Stimulated activated effector memory CD8-positive, alpha-beta T cell treated with anti-CD3 and anti-CD28 coated beads, Interleukin-12 subunit alpha, Interleukin-12 subunit beta, amount 100 ng/mL, for 72 hours (primary cell): ENCODE measurements at regions not wholly inside any gene's neighbourhood (a gene's known extent, or its start where the extent isn't known, plus 50 kb on each side); places are given as distances from the start of the nearest gene placed in this dataset.
"Not testable (repeated sequence)": the region's sequence is repeated elsewhere in the genome, so short reads cannot be mapped to it uniquely, and the experiment has no call there.

ENCODE experiments used
- ATAC-seq: fragments of 150-1000 bp; cut with Tn5 transposase; 2 replicates; pipeline ENCODE4 v1.10.0; 2021
- DNase-seq, 2 donors: peaks; one replicate each; pipeline ENCODE4 v3.0.0; 2021 to 2022; ENCODE audit warnings: low spot score in 2 of 2
- H3K27ac Mint-ChIP-seq: one replicate; pipeline ENCODE4 v1.8.0; 2022; ENCODE audit warnings: mild to moderate bottlenecking, mixed read lengths
- H3K36me3 Mint-ChIP-seq: one replicate; pipeline ENCODE4 v1.8.0; 2022; ENCODE audit warnings: mild to moderate bottlenecking, mixed read lengths
- H3K4me1 Mint-ChIP-seq: one replicate; pipeline ENCODE4 v1.8.0; 2022; ENCODE audit warnings: mixed read lengths
- H3K4me3 Mint-ChIP-seq: one replicate; pipeline ENCODE4 v1.8.0; 2022; ENCODE audit warnings: mild to moderate bottlenecking, mixed read lengths
- H3K9me3 Mint-ChIP-seq: one replicate; pipeline ENCODE4 v1.8.0; 2022; ENCODE audit warnings: mixed read lengths

DNA sequence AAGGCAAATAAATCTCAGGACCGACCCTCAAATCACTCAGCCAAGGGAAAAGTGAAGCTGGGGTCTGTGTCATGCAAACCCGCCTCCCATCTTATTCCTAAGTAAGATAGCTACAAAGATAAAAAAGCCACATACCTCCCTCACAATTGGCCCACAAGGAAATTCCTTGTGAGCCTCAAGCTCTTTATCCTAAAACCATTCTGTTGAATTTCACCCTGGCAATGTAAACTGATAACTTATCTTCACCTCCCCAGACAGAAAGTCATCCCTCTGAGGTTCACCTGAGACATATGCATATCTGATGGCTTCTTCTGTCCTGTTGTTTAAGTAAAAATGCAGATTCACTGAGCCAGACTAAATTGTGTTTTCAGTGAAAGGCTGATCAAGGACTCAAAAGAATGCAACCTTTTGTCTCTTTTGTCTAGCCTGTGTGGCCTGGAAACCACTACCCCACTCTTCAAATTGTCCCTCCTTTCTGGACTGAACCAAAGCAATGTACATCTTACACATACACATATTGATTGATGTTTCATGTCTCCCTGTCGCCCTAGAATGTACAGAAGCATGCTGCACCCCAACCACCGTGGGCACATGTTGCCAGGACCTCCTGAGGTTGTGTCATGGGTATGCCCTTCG lies 91.3 kb downstream of the MFAP3L start:
- ATAC-seq (no peak), DNase-seq (no peak)
- no peak overlapping the region for H3K4me3 Mint-ChIP-seq
- no peak overlapping the region for H3K27ac Mint-ChIP-seq
- no peaks in the 10 kb centered on the region for H3K36me3 Mint-ChIP-seq
- no peaks in the 10 kb centered on the region for H3K4me1 Mint-ChIP-seq
- no peaks in the 10 kb centered on the region for H3K9me3 Mint-ChIP-seq

DNA sequence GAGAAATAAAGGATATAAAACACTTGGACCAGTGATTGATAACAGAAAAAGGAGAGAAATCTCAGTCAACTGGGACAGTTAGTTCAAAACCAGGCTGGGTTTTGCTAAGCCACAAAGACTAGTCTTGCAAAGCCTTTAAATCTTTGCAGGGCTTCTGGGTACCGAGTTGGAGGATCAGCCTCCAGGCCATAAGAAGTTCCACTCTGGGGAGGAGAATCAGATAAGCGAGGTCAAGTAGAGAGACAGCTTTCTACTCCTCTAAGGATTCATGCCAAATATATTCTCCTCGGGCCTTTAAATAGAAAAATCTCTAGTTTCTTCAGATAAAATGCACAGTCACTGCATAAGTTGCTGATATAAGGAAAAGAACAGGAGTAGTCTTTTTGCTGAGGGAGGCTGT lies 92.7 kb downstream of the MFAP3L start:
- no peak for ATAC-seq
- no peak overlapping the region for H3K4me3 Mint-ChIP-seq

DNA sequence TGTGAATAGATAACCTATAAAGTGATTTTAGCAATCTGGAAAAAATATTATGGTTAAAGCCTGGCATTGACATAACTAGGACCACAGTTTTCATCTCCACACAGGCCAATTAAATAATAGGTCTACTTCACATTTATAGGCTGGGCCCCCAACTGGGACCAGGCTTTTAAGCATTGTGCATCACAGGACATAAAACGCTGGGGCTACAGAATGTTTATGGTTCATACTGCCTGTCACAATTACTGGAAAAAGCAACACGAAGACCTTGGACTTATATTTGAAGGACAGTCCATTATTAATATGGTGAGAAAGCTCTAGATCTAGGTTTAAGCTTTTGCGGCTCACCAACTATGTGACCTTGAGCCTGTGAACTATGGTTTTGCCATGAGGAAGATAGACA lies 94.2 kb downstream of the MFAP3L start:
- H3K27ac Mint-ChIP-seq = no peak overlapping the region
- no peaks in the 10 kb centered on the region for H3K36me3 Mint-ChIP-seq
- no peak for ATAC-seq
- no peak for DNase-seq
- no peaks in the 10 kb centered on the region for H3K9me3 Mint-ChIP-seq
- H3K4me3 Mint-ChIP-seq = no peak overlapping the region
- no peaks in the 10 kb centered on the region for H3K4me1 Mint-ChIP-seq

More for the DNA sequence above, 92.7 kb downstream of the MFAP3L start:
- DNase-seq = no peak
- H3K4me1 Mint-ChIP-seq = no peaks in the 10 kb centered on the region
- no peaks in the 10 kb centered on the region for H3K36me3 Mint-ChIP-seq
- no peaks in the 10 kb centered on the region for H3K9me3 Mint-ChIP-seq
- H3K27ac Mint-ChIP-seq = no peak overlapping the region

DNA sequence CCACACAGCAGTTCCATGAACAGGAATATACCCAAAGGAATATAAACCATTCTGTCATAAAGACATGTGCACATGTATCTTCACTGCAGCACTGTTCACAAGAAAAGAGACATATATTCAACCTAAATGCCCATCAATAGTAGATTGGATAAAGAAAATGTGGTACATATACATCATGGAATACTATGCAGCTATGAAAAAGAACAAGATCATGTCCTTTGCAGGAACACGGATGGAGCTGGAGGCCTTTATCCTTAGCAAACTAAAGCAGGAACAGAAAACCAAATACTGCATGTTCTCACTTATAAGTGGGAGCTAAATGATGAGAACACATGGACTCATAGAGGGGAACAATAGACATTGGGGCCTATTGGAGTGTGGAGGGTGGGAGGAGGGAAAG lies 95.4 kb downstream of the MFAP3L start:
- not testable (repeated sequence) for DNase-seq, H3K27ac Mint-ChIP-seq, H3K36me3 Mint-ChIP-seq

DNA sequence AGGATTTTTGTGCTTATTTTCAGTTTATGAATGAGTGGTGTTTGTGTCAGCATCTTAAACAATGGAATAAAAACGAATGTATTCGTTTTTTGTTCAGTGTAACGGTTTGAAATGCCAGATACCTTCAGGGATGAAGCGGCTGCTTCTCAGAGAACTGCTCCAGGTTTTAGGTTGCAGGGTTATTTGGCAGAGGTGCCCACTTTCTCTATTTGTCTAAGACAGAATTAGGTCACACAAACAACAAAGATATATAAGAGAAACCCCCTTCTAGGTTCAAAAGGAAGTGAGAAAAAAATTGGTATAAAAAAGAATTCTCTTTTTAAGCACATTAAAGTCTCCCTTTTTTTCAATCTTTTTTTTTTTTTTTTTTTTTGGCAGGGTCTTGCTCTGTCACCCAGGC lies 98.9 kb downstream of the MFAP3L start:
- Mint-ChIP-seq H3K27ac (no peak overlapping the region), H3K4me1 (no peaks in the 10 kb centered on the region), H3K36me3 (no peaks in the 10 kb centered on the region), H3K9me3 (no peaks in the 10 kb centered on the region), H3K4me3 (no peak overlapping the region)
- no peak for ATAC-seq
- DNase-seq = no peak

More for the DNA sequence above, 95.4 kb downstream of the MFAP3L start:
- not testable (repeated sequence) for H3K4me3 Mint-ChIP-seq, H3K4me1 Mint-ChIP-seq, ATAC-seq, H3K9me3 Mint-ChIP-seq

DNA sequence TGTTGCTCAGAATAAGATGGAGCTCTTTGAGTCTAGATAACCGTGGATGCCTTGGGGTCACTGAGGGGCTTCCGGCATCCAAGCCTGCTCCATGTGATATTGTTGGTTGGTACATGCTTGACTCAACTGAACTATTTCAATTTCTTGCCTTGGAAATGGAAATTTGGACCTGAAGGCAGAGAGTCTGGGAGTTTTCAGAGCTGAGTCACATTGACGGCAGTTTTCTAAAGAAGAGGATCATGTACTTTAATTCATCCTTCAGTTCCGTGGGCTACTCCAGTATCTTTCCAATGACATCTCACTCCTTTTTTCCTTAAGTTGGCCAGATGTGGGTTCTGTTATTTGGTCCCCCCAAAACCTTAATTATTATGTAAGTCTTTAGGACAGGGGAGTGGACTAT lies 100.5 kb downstream of the MFAP3L start:
- Mint-ChIP-seq H3K4me3 (no peak overlapping the region), H3K27ac (no peak overlapping the region), H3K9me3 (no peaks in the 10 kb centered on the region), H3K4me1 (no peaks in the 10 kb centered on the region), H3K36me3 (no peaks in the 10 kb centered on the region)
- DNase-seq (no peak), ATAC-seq (no peak)

DNA sequence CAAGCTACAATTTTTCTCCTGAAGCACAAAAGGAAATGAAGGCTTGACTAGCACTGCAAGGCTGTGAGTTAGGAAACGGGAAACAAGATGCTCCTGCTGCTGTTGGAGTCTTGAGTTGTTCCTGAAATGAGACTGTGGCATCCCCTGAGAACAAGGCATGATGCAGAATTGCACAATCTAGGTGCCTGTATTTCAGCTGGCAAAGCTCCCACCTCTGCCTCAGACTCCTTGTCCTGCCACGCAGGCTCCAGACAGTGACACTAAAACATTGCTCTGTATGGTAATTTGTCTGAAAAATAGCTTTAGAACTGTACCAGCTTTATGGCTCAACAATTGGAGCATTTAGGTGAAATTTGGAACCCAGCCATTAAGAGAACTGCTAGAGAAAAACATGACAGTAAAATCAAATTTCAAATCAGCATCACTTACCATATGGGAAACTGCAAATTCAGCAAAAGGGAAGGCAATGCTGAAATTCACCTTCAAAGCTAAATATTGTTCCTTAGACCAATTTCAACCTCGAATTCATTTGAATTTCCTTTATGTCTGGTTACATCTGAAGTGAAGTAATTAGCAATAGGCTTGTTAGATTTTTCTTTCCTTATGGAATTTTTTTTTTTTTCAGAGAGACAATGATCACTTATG lies 103.4 kb downstream of the MFAP3L start:
- Mint-ChIP-seq H3K27ac (no peak overlapping the region), H3K4me1 (no peaks in the 10 kb centered on the region), H3K36me3 (no peaks in the 10 kb centered on the region), H3K9me3 (no peaks in the 10 kb centered on the region), H3K4me3 (no peak overlapping the region)
- ATAC-seq (no peak), DNase-seq (no peak)

DNA sequence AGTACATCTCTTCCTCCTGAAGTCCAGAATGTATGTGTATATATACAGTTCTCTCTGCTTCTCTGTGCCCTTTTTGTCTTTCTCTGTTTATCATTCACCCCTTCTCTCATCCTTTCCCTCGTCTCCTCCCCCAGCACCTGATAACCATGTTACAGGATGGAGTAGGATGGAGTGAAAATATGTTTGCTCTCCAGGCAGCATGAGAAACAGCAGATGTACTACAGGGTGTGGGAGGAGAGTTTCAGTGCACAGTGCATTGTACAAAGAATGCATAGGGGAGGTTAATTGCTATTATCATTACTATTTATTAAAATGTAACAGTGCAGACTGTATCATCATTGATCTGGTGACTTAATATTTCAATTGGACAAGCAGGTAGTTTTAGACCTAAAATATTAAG lies 104.5 kb downstream of the MFAP3L start:
- Mint-ChIP-seq H3K4me1 (no peaks in the 10 kb centered on the region), H3K4me3 (no peak overlapping the region), H3K27ac (no peak overlapping the region), H3K9me3 (peaks cover 7% of the 10 kb centered on the region), H3K36me3 (no peaks in the 10 kb centered on the region)
- DNase-seq (no peak), ATAC-seq (no peak)

DNA sequence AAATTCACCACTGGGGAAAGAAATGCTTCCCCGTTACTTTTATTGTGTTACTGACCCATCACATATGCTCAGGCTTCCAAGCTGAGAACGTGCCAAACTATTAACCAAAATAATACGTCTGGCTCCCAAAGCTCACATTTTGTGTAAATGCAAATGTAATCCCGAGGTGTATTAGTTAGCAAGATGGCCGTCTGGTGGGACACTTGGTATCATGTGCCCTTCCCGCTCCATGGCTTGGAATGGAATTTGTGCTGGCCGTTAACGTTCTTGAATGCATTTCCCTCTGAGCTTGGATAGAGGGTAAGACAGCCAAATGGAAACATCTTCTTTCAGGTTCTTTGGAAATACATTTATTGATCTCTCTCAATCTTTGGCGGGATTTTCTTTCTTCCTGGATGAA lies 105.0 kb downstream of the MFAP3L start:
- ATAC-seq (no peak), DNase-seq (no peak)
- Mint-ChIP-seq H3K9me3 (peaks cover 9% of the 10 kb centered on the region), H3K4me1 (no peaks in the 10 kb centered on the region), H3K27ac (no peak overlapping the region), H3K36me3 (no peaks in the 10 kb centered on the region), H3K4me3 (no peak overlapping the region)

DNA sequence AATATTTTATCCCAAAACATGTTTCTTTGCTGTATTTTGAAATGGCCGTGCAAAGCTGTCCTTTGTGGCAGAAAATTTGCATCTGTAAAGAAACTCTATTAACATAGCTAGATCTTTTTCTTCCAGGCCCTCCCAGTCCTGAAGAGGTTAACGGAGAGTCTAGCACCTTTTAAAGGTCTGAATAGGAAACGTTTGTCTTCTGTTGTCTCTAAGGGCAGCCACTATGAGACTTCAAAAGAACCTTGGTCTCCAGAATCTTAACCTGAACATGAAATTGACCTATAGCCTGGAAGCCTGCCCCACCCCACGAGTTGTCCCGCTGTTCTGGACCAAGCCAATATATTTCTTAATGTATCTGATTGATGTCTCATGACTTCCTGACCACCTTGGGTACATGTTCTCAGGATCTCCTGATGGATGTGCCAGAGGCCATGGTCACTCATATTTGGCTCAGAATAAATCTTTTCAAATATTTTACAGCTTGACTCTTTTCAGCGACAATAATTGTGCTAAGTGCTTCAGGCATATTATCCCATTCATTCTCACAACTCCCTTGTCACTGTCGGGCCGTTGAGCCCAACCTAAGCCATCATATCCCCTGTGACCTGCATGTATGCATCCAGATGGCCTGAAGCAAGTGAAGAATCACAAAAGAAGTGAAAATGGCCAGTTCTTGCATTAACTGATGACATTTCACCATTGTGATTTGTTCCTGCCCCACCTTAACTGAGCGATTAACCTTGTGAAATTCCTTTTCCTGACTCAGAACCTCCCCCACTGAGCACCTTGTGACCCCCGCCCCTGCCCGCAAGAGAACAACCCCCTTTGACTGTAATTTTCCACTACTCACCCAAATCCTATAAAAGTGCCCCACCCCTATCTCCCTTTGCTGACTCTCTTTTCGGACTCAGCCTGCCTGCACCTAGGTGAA lies 106.7 kb downstream of the MFAP3L start:
- not testable (repeated sequence) for ATAC-seq, H3K27ac Mint-ChIP-seq, H3K4me1 Mint-ChIP-seq, DNase-seq, H3K9me3 Mint-ChIP-seq, H3K4me3 Mint-ChIP-seq, H3K36me3 Mint-ChIP-seq

DNA sequence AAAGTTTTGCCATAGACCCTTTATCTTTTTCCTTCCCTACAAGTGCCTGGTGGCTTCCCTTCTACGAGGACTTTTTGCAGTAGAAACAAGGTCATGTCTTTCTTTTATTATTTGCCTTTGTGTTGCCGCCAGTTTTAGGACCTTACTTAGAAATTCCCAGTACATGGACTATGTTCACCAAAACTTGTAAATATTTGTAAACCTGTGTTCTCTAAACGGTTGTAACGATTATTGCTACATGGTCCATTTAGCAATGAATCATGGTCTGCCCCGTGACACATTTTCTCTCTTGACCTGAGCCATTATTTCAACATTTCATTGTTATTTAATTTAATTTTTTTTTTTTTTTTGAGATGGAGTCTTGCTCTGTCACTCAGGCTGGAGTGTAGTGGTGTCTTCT lies 110.7 kb downstream of the MFAP3L start:
- Mint-ChIP-seq H3K27ac (no peak overlapping the region), H3K4me3 (no peak overlapping the region), H3K4me1 (no peaks in the 10 kb centered on the region), H3K36me3 (no peaks in the 10 kb centered on the region), H3K9me3 (peaks cover 9% of the 10 kb centered on the region)
- ATAC-seq = no peak
- no peak for DNase-seq

DNA sequence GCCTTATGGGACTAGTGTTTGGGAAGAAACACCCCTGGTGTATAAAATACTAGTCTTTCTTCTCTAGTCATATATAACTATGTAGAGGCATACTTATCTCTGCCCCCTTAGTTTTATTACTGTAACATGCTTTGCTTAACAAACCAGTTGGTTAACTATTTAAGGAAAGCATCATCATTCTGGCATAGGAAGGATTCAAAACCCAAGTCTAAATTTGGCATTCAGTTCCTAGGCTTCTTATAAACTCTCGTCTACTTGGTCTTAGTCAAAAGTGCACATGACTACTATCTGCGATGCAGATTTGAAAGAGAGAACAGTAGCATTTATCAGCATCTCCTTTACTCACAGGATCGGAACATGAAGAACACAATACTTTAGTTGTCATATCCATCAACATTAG lies 111.3 kb downstream of the MFAP3L start:
- Mint-ChIP-seq H3K4me1 (no peaks in the 10 kb centered on the region), H3K36me3 (no peaks in the 10 kb centered on the region), H3K27ac (no peak overlapping the region), H3K9me3 (peaks cover 9% of the 10 kb centered on the region), H3K4me3 (no peak overlapping the region)
- ATAC-seq (no peak), DNase-seq (no peak)

DNA sequence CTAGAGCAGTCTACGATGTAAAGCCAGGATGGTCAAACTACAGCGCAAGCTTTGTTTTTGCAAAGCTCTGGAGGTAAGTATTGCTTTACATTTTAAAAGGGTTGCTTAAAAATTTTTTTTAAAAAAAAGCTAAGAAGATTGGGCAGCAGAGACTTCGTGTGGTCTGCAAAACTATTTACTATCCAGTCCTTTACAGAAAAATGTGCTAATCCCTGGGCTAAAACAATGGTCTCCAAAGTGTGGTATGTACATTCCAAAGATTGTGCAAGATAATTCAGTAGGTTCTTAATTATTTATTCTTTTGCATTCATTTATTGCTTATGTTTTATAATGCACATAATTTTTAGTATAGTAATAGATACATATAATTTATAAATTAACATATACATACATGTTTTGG lies 113.2 kb downstream of the MFAP3L start:
- no peak for DNase-seq
- Mint-ChIP-seq H3K4me1 (no peaks in the 10 kb centered on the region), H3K4me3 (no peak overlapping the region), H3K9me3 (peaks cover 9% of the 10 kb centered on the region), H3K36me3 (no peaks in the 10 kb centered on the region), H3K27ac (no peak overlapping the region)
- no peak for ATAC-seq

DNA sequence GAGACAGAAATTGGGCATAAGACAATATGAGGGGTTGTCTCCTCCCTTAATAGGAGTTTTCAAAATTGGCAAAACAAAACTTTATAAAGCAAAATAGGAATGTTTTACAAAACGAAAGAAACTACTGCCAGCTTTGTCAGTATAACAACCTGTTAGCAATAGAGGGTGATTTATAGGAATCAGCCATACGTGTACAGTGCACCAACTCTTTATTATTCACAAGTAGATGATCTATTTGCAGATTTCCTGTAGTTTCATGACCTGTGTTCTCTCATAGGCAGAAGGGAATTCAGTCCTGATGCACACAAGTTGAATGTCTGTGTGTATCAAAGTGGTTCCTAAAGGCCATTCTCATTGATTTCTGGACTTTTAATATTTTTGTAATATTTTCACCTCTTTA lies 116.3 kb downstream of the MFAP3L start:
- no peaks in the 10 kb centered on the region for H3K36me3 Mint-ChIP-seq
- no peaks in the 10 kb centered on the region for H3K4me1 Mint-ChIP-seq
- ATAC-seq = no peak
- H3K9me3 Mint-ChIP-seq = no peaks in the 10 kb centered on the region
- no peak overlapping the region for H3K27ac Mint-ChIP-seq
- H3K4me3 Mint-ChIP-seq = no peak overlapping the region
- DNase-seq = no peak

DNA sequence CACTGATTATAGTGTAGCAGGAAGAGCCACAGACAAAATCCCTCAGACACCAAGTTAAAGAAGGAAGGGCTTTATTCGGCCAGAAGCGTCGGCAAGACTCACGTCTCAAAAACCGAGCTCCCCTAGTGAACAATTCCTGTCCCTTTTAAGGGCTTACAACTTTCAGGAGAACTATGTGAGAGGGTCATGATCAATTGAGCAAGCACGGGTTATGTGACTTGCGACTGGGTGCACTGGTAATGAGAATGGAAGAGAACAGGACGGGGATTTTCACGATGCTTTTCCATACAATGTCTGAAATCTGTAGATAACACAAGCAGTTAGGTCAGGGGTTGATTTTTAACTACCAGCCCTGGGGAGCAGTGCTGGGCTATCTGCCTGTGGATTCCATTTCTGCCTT lies 116.7 kb downstream of the MFAP3L start:
- no peaks in the 10 kb centered on the region for H3K9me3 Mint-ChIP-seq
- no peak overlapping the region for H3K27ac Mint-ChIP-seq
- H3K36me3 Mint-ChIP-seq = no peaks in the 10 kb centered on the region
- DNase-seq (no peak), ATAC-seq (no peak)
- H3K4me1 Mint-ChIP-seq = no peaks in the 10 kb centered on the region
- no peak overlapping the region for H3K4me3 Mint-ChIP-seq

DNA sequence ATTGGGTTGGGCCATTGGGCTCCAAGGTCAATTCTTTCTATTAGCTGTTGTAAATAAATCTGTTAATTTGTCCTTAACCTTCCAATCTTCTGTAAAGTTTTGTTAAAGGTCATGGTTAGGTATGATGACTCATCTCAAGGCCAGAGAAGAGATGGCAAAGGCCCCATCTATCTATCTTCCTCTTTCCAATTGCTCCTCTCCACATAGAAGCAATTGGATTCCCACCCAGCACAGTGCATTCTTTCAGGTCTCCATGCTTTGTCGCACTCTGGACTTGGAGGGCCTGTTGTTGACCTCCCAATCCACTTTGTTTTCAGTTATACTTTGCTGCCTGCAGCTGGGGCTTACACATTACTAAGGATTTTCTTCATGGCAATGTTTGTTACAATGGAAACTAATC lies 118.5 kb downstream of the MFAP3L start:
- DNase-seq = no peak
- Mint-ChIP-seq H3K4me3 (no peak overlapping the region), H3K9me3 (no peaks in the 10 kb centered on the region), H3K36me3 (no peaks in the 10 kb centered on the region), H3K27ac (no peak overlapping the region), H3K4me1 (no peaks in the 10 kb centered on the region)
- ATAC-seq = no peak
